Body of pancreas (tissue), 4 donors: ENCODE measurements at regions not wholly inside any gene's neighbourhood (a gene's known extent, or its start where the extent isn't known, plus 50 kb on each side); places are given as distances from the start of the nearest gene placed in this dataset.

Experiments used
- ATAC-seq: fragments of 150-250 bp; one replicate; pipeline ENCODE4 v1.9.1; 2016
- DNase-seq, 4 donors: peaks; one replicate each; pipeline ENCODE4 v3.0.0-alpha.2; 2019
- H3K27ac ChIP-seq, 4 donors: fragments of 200-600 bp; sonication (generic); 1 replicate in 3 of 4; 2 replicates in 1 of 4; pipeline versions ENCODE4 v1.5.1 to v1.6.1; 2016 to 2019; ENCODE audit warnings: mild to moderate bottlenecking in 1 of 4, mixed read lengths in 1 of 4, moderate library complexity in 1 of 4
- H3K27me3 ChIP-seq, 2 donors: fragments of 200-600 bp; sonication (generic); one replicate each; pipeline ENCODE4 v1.6.0; 2016; ENCODE audit warnings: mild to moderate bottlenecking in 1 of 2
- H3K36me3 ChIP-seq, 2 donors: fragments of 200-600 bp; sonication (generic); replicated peaks in 1 of 2; 2 replicates each; pipeline ENCODE4 v1.5.1; 2016; ENCODE audit warnings: low read depth in 2 of 2; ENCODE audit not compliant: insufficient read depth in 1 of 2
- H3K4me1 ChIP-seq: fragments of 200-600 bp; sonication (generic); one replicate; pipeline ENCODE4 v1.6.0; 2016
- H3K4me3 ChIP-seq, 2 donors: fragments of 200-600 bp; sonication (generic); 1 replicate in 1 of 2; 2 replicates in 1 of 2; pipeline ENCODE4 v1.5.1; 2016 to 2019
- H3K9me3 ChIP-seq, 3 donors: fragments of 200-600 bp; sonication (generic); 1 replicate in 2 of 3; 2 replicates in 1 of 3; pipeline ENCODE4 v1.5.1; 2016
- CTCF ChIP-seq, 7 experiments: fragments of 450-650 bp in 4 of 7; fragments of 200-600 bp in 3 of 7; sonication (generic) in 3 of 7; IDR thresholded peaks; one replicate each; pipeline ENCODE4 v1.5.1; 2016 to 2019; ENCODE audit warnings: antibody characterized with exemption in 7 of 7
- POLR2A ChIP-seq, 3 donors: fragments of 450-650 bp; IDR thresholded peaks; one replicate each; pipeline ENCODE4 v1.6.1; 2016; ENCODE audit warnings: antibody characterized with exemption in 3 of 3, mild to moderate bottlenecking in 2 of 3
- WGBS, 2 donors: methylation state at CpG; one replicate each; pipeline ENCODE4 v1.1.5; 2017; 5-methylcytosine and 5-hydroxymethylcytosine counted together
- intact Hi-C: fragments of 100-400 bp; cut with DNase I; formaldehyde crosslinking; loops from one replicate; pipeline ENCODE4 v1.15.1; 2023

- TF ChIP-seq CTCF (IDR thresholded peaks at IDR 0.05) (no peak), POLR2A (IDR thresholded peaks at IDR 0.05) (no peak)
- H3K27me3 ChIP-seq, result no peaks in the 10 kb centered on the region
- WGBS, 2 donors, result 21 to 28% methylated on average over 1 of the region's 1 CpG
- intact Hi-C loops, result no loop called here
- H3K4me1 ChIP-seq, result no peaks in the 10 kb centered on the region
- no peak overlapping the region for H3K27ac ChIP-seq
- H3K36me3 ChIP-seq, result no peaks in the 10 kb centered on the region
- ATAC-seq (no peak), DNase-seq (no peak)
- no peaks in the 10 kb centered on the region for H3K9me3 ChIP-seq
- no peak overlapping the region for H3K4me3 ChIP-seq
These were observed 657.9 kb downstream of the NYAP2 start for GRCh38 chr2:226057365-226057764.

GRCh38 chr2:226052772-226053416, 653.4 kb downstream of the NYAP2 start:
- 58 to 63% methylated on average over 6 of the region's 6 CpGs for WGBS, 2 donors
- intact Hi-C loops, result no loop called here
- no peak for ATAC-seq

GRCh38 chr2:226050822-226051221, 651.3 kb downstream of the NYAP2 start:
- Histone ChIP-seq H3K27me3 (no peaks in the 10 kb centered on the region), H3K4me1 (no peaks in the 10 kb centered on the region), H3K9me3 (no peaks in the 10 kb centered on the region), H3K27ac (no peak overlapping the region), H3K4me3 (no peak overlapping the region), H3K36me3 (no peaks in the 10 kb centered on the region)
- intact Hi-C loops, result no loop called here
- TF ChIP-seq POLR2A (IDR thresholded peaks at IDR 0.05), result no peak
- TF ChIP-seq CTCF (IDR thresholded peaks at IDR 0.05), result no peak
- DNase-seq (no peak), ATAC-seq (no peak)
- WGBS, 2 donors, result 80 to 83% methylated on average over 5 of the region's 5 CpGs

More at GRCh38 chr2:226052772-226053416, 653.4 kb downstream of the NYAP2 start:
- Histone ChIP-seq H3K4me3 (no peak overlapping the region), H3K27ac (no peak overlapping the region), H3K27me3 (no peaks in the 10 kb centered on the region), H3K9me3 (no peaks in the 10 kb centered on the region), H3K36me3 (no peaks in the 10 kb centered on the region), H3K4me1 (no peaks in the 10 kb centered on the region)
- TF ChIP-seq POLR2A (IDR thresholded peaks at IDR 0.05) (no peak), CTCF (IDR thresholded peaks at IDR 0.05) (no peak)
- no peak for DNase-seq

GRCh38 chr2:226048611-226049010, 649.1 kb downstream of the NYAP2 start:
- DNase-seq (no peak), ATAC-seq (no peak)

More at GRCh38 chr2:226048611-226049010, 649.1 kb downstream of the NYAP2 start:
- intact Hi-C loops, result no loop called here
- Histone ChIP-seq H3K4me3 (no peak overlapping the region), H3K9me3 (no peaks in the 10 kb centered on the region), H3K27me3 (no peaks in the 10 kb centered on the region), H3K4me1 (no peaks in the 10 kb centered on the region), H3K27ac (no peak overlapping the region), H3K36me3 (no peaks in the 10 kb centered on the region)
- WGBS, 2 donors, result 37 to 45% methylated on average over 4 of the region's 4 CpGs
- TF ChIP-seq POLR2A (IDR thresholded peaks at IDR 0.05), result no peak
- no peak for TF ChIP-seq CTCF (IDR thresholded peaks at IDR 0.05)
